Stimulated activated CD4-positive, alpha-beta T cell treated with anti-CD3 and anti-CD28 coated beads, Interleukin-15, amount 100 ng/mL, for 24 hours (primary cell): ENCODE measurements at regions not wholly inside any gene's neighbourhood (a gene's known extent, or its start where the extent isn't known, plus 50 kb on each side); places are given as distances from the start of the nearest gene placed in this dataset.
A peak's percentile ranks its signal among the peaks of the same experiment; 100 is the strongest.

Experiments used
- DNase-seq: peaks from one replicate; pipeline ENCODE4 v3.0.0-alpha.2; 2020

GRCh38 chr1:244353551-244354091 is 98.1 kb downstream of the ADSS2 start:
- peak; percentile 40 for DNase-seq

GRCh38 chr1:244354810-244355278 is 96.9 kb downstream of the ADSS2 start:
- DNase-seq: no peak

GRCh38 chr1:244356376-244356775 is 95.3 kb downstream of the ADSS2 start:
- no peak for DNase-seq
